Breast epithelium (tissue), 3 donors: ENCODE measurements at regions not wholly inside any gene's neighbourhood (a gene's known extent, or its start where the extent isn't known, plus 50 kb on each side); places are given as distances from the start of the nearest gene placed in this dataset.
"Not testable (repeated sequence)": the region's sequence is repeated elsewhere in the genome, so short reads cannot be mapped to it uniquely, and the experiment has no call there.

Source experiments
- POLR2A ChIP-seq: fragments of 450-650 bp; IDR thresholded peaks from one replicate; pipeline ENCODE4 v1.6.1; 2016; ENCODE audit warnings: antibody characterized with exemption, mild to moderate bottlenecking, moderate library complexity
- TF ChIP-seq, protein P1 (sequence below), 3 donors: fragments of 450-650 bp; IDR thresholded peaks; one replicate each; pipeline ENCODE4 v1.5.1; 2016 to 2017; ENCODE audit warnings: antibody characterized with exemption in 3 of 3, mild to moderate bottlenecking in 3 of 3, moderate library complexity in 3 of 3

DNA sequence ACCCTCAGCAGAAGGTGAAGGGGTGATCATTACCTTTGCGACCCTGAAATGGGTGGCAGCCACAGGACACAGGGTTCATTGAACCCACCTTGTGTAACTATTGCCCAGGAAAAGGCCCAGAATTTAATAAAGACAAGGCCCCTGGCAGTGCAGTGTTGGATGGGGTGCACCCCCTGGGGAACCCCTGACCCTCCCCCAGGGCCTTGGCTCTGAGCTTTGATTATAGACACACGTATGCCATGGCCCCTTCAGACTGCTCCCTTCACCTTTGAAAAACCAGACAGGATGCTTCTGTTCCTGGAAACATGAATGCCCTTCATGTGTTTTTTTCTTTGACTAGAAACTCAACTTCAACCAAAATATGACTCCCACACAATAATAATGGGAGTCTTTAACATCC lies 93.1 kb downstream of the POTEH start:
- TF ChIP-seq, protein P1, sequence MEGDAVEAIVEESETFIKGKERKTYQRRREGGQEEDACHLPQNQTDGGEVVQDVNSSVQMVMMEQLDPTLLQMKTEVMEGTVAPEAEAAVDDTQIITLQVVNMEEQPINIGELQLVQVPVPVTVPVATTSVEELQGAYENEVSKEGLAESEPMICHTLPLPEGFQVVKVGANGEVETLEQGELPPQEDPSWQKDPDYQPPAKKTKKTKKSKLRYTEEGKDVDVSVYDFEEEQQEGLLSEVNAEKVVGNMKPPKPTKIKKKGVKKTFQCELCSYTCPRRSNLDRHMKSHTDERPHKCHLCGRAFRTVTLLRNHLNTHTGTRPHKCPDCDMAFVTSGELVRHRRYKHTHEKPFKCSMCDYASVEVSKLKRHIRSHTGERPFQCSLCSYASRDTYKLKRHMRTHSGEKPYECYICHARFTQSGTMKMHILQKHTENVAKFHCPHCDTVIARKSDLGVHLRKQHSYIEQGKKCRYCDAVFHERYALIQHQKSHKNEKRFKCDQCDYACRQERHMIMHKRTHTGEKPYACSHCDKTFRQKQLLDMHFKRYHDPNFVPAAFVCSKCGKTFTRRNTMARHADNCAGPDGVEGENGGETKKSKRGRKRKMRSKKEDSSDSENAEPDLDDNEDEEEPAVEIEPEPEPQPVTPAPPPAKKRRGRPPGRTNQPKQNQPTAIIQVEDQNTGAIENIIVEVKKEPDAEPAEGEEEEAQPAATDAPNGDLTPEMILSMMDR (IDR thresholded peaks at IDR 0.05) = not testable (repeated sequence)
- not testable (repeated sequence) for TF ChIP-seq POLR2A
